CD14-positive monocyte (primary cell): ENCODE measurements at regions not wholly inside any gene's neighbourhood (a gene's known extent, or its start where the extent isn't known, plus 50 kb on each side); places are given as distances from the start of the nearest gene placed in this dataset.

Source experiments
- DNase-seq, 3 donors: peaks; one replicate each; pipeline ENCODE4 v3.0.0-alpha.2; 2011 to 2022
- H2AFZ ChIP-seq: 2 replicates; pipeline ENCODE4 v1.6.0; 2012; ENCODE audit warnings: mild to moderate bottlenecking, low read depth, low read length, inconsistent platforms; ENCODE audit not compliant: insufficient read depth, poor library complexity, severe bottlenecking
- H3K27ac ChIP-seq, 2 donors: 1 replicate in 1 of 2; 2 replicates in 1 of 2; pipeline ENCODE4 v1.5.1; 2012 to 2013; ENCODE audit warnings: low read length in 2 of 2, control low read depth in 1 of 2, inconsistent platforms in 1 of 2, low read depth in 1 of 2, mild to moderate bottlenecking in 1 of 2
- H3K27me3 ChIP-seq, 2 donors: one replicate each; pipeline versions ENCODE4 v1.6.0 to v1.6.1; 2011 to 2013; ENCODE audit warnings: low read length in 2 of 2; ENCODE audit not compliant: control insufficient read depth in 2 of 2, insufficient read depth in 2 of 2
- H3K36me3 ChIP-seq, 2 donors: replicated peaks in 1 of 2; 1 replicate in 1 of 2; 2 replicates in 1 of 2; pipeline versions ENCODE4 v1.5.1 to v1.6.1; 2012 to 2013; ENCODE audit warnings: low read length in 2 of 2, control low read depth in 1 of 2, inconsistent platforms in 1 of 2, mild to moderate bottlenecking in 1 of 2; ENCODE audit not compliant: insufficient read depth in 2 of 2, control insufficient read depth in 1 of 2
- H3K4me1 ChIP-seq, 2 donors: 1 replicate in 1 of 2; 2 replicates in 1 of 2; pipeline versions ENCODE4 v1.5.1 to v1.6.1; 2012 to 2013; ENCODE audit warnings: low read length in 2 of 2, control low read depth in 1 of 2, inconsistent platforms in 1 of 2, mild to moderate bottlenecking in 1 of 2, moderate library complexity in 1 of 2; ENCODE audit not compliant: insufficient read depth in 2 of 2, control insufficient read depth in 1 of 2
- H3K4me2 ChIP-seq: replicated peaks from 2 replicates; pipeline ENCODE3; 2012; ENCODE audit warnings: low read length, moderate library complexity, mild to moderate bottlenecking; ENCODE audit not compliant: poor library complexity, severe bottlenecking; ENCODE audit errors: extremely low read depth
- H3K4me3 ChIP-seq, 3 experiments: fragments of 200-600 bp in 1 of 3; sonication (generic) in 1 of 3; replicated peaks in 1 of 3; 1 replicate in 2 of 3; 2 replicates in 1 of 3; pipeline ENCODE4 v1.5.1; 2011 to 2013; ENCODE audit warnings: low read length in 3 of 3, mild to moderate bottlenecking in 3 of 3, control low read depth in 2 of 3, low read depth in 2 of 3, inconsistent platforms in 1 of 3, moderate library complexity in 1 of 3
- H3K79me2 ChIP-seq: 2 replicates; pipeline ENCODE4 v1.6.0; 2012; ENCODE audit warnings: mild to moderate bottlenecking, control low read depth, inconsistent platforms, low read length, moderate library complexity; ENCODE audit not compliant: insufficient read depth
- H3K9ac ChIP-seq: 2 replicates; pipeline ENCODE4 v1.6.0; 2017; ENCODE audit warnings: low read length, mild to moderate bottlenecking; ENCODE audit not compliant: insufficient read depth, poor library complexity, severe bottlenecking
- H3K9me3 ChIP-seq, 2 donors: replicated peaks in 1 of 2; 1 replicate in 1 of 2; 2 replicates in 1 of 2; pipeline versions ENCODE4 v1.5.1 to v1.6.1; 2012 to 2013; ENCODE audit warnings: low read length in 2 of 2, control low read depth in 1 of 2; ENCODE audit not compliant: control insufficient read depth in 1 of 2, insufficient read depth in 1 of 2
- H4K20me1 ChIP-seq: 2 replicates; pipeline ENCODE4 v1.6.0; 2012; ENCODE audit warnings: mild to moderate bottlenecking, low read length, control low read depth, moderate library complexity; ENCODE audit not compliant: insufficient read depth
- H3K27ac Mint-ChIP-seq, 7 donors: one replicate each; pipeline ENCODE4 v1.8.0; 2020; ENCODE audit warnings: mild to moderate bottlenecking in 7 of 7, mixed read lengths in 7 of 7, moderate library complexity in 6 of 7, inconsistent platforms in 2 of 7
- H3K27me3 Mint-ChIP-seq, 3 donors: one replicate each; pipeline ENCODE4 v1.8.0; 2021 to 2022; ENCODE audit warnings: low read depth in 3 of 3, mild to moderate bottlenecking in 3 of 3, mixed read lengths in 3 of 3, moderate library complexity in 3 of 3, inconsistent platforms in 1 of 3
- H3K36me3 Mint-ChIP-seq, 2 donors: one replicate each; pipeline ENCODE4 v1.8.0; 2020; ENCODE audit warnings: mixed read lengths in 2 of 2, inconsistent platforms in 1 of 2, mild to moderate bottlenecking in 1 of 2
- H3K4me1 Mint-ChIP-seq: one replicate; pipeline ENCODE4 v1.8.0; 2020; ENCODE audit warnings: mild to moderate bottlenecking, mixed read lengths
- H3K4me3 Mint-ChIP-seq, 2 donors: one replicate each; pipeline ENCODE4 v1.8.0; 2020; ENCODE audit warnings: mild to moderate bottlenecking in 2 of 2, mixed read lengths in 2 of 2, moderate library complexity in 1 of 2
- H3K9me3 Mint-ChIP-seq, 7 donors: one replicate each; pipeline ENCODE4 v1.8.0; 2020 to 2022; ENCODE audit warnings: mixed read lengths in 7 of 7, mild to moderate bottlenecking in 6 of 7, moderate library complexity in 6 of 7, inconsistent platforms in 2 of 7
- WGBS: methylation state at CpG from one replicate; pipeline ENCODE4 v1.1.5; 2013; ENCODE audit warnings: missing lambda C conversion rate; ENCODE audit not compliant: insufficient coverage; 5-methylcytosine and 5-hydroxymethylcytosine counted together
- intact Hi-C, 2 donors: fragments of 100-400 bp; cut with micrococcal nuclease; formaldehyde crosslinking; loops; one replicate each; pipeline versions ENCODE4 v1.15.0 to v1.15.1; 2023
- TF ChIP-seq, protein P1 (sequence below): fragments of 200-600 bp; IDR thresholded peaks from one replicate; pipeline ENCODE4 v1.8.0; 2022; ENCODE audit warnings: antibody characterized with exemption, mild to moderate bottlenecking

DNA sequence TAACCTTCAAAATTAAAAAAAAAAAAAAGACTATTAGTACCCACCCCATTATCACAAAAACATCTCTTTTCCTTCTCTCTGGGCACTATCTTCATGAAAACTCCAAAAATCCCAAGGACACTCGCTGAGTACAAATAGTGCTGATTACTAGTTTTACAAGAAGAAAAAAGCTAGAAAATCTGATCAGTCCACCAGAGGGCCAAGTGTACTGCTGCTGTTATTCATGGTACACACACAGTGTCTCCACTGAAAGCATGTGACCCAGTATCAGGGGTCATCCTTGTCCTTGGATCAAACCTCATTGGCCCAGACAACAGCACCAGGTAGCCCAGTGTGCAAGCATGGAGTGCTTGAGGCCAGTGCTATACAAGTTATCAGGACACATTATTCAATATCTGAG lies 382.7 kb upstream of the KLHL29 start:
- Mint-ChIP-seq H3K4me3 (no peak overlapping the region), H3K4me1 (no peaks in the 10 kb centered on the region), H3K27me3 (peaks cover 0 to 3% (median 0%) of the 10 kb centered on the region in 3 donors), H3K9me3 (peaks cover 0 to 9% (median 5%) of the 10 kb centered on the region in 7 donors), H3K27ac (no peak overlapping the region), H3K36me3 (no peaks in the 10 kb centered on the region)
- H3K9me3 ChIP-seq = peaks cover 0 to 7% of the 10 kb centered on the region in 2 donors
- no peaks in the 10 kb centered on the region for H3K79me2 ChIP-seq
- no peak overlapping the region for H3K4me3 ChIP-seq
- H4K20me1 ChIP-seq = no peaks in the 10 kb centered on the region
- H3K4me1 ChIP-seq = no peaks in the 10 kb centered on the region
- H3K27me3 ChIP-seq = no peaks in the 10 kb centered on the region
- TF ChIP-seq, protein P1, sequence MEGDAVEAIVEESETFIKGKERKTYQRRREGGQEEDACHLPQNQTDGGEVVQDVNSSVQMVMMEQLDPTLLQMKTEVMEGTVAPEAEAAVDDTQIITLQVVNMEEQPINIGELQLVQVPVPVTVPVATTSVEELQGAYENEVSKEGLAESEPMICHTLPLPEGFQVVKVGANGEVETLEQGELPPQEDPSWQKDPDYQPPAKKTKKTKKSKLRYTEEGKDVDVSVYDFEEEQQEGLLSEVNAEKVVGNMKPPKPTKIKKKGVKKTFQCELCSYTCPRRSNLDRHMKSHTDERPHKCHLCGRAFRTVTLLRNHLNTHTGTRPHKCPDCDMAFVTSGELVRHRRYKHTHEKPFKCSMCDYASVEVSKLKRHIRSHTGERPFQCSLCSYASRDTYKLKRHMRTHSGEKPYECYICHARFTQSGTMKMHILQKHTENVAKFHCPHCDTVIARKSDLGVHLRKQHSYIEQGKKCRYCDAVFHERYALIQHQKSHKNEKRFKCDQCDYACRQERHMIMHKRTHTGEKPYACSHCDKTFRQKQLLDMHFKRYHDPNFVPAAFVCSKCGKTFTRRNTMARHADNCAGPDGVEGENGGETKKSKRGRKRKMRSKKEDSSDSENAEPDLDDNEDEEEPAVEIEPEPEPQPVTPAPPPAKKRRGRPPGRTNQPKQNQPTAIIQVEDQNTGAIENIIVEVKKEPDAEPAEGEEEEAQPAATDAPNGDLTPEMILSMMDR = no peak
- no peak for DNase-seq
- H3K36me3 ChIP-seq = no peaks in the 10 kb centered on the region
- no peak overlapping the region for H3K27ac ChIP-seq
- H3K4me2 ChIP-seq = no peak overlapping the region
- WGBS = 91% methylated on average over 1 of the region's 1 CpG
- intact Hi-C loops = no loop called here
- no peak overlapping the region for H3K9ac ChIP-seq
- no peak overlapping the region for H2AFZ ChIP-seq

- Histone ChIP-seq H4K20me1 (no peaks in the 10 kb centered on the region), H3K27ac (no peak overlapping the region), H3K27me3 (no peaks in the 10 kb centered on the region), H2AFZ (no peak overlapping the region), H3K4me1 (no peaks in the 10 kb centered on the region), H3K36me3 (no peaks in the 10 kb centered on the region), H3K9me3 (peaks cover 0 to 14% of the 10 kb centered on the region in 2 donors), H3K9ac (no peak overlapping the region), H3K4me3 (no peak overlapping the region), H3K4me2 (no peak overlapping the region), H3K79me2 (no peaks in the 10 kb centered on the region)
- no peak for DNase-seq
- Mint-ChIP-seq H3K27ac (no peak overlapping the region), H3K9me3 (peaks cover 2 to 10% (median 5%) of the 10 kb centered on the region in 7 donors), H3K36me3 (no peaks in the 10 kb centered on the region), H3K4me3 (no peak overlapping the region), H3K4me1 (no peaks in the 10 kb centered on the region), H3K27me3 (peaks cover 0 to 3% (median 0%) of the 10 kb centered on the region in 3 donors)
- intact Hi-C loops = no loop called here
- WGBS = 73% methylated on average over 4 of the region's 4 CpGs
- TF ChIP-seq, protein P1 = no peak
Measured at GRCh38 chr2:23005469-23005868, 379.5 kb upstream of the KLHL29 start.
